ENCODE measurements at regions not wholly inside any gene's neighbourhood (a gene's known extent, or its start where the extent isn't known, plus 50 kb on each side); places are given as distances from the start of the nearest gene placed in this dataset.
"Not testable (repeated sequence)": the region's sequence is repeated elsewhere in the genome, so short reads cannot be mapped to it uniquely, and the experiment has no call there.

GRCh38 chr3:150149651-150150051 is 179.0 kb upstream of the PFN2 start:
- no peak for DNase-seq

GRCh38 chr3:150148227-150148626 is 177.5 kb upstream of the PFN2 start:
- no peak for DNase-seq

- no peak for DNase-seq
These were observed 177.1 kb upstream of the PFN2 start for GRCh38 chr3:150147776-150148175.

- DNase-seq = no peak
These were observed 176.5 kb upstream of the PFN2 start for GRCh38 chr3:150146991-150147761.

GRCh38 chr3:150145659-150146058 is 175.0 kb upstream of the PFN2 start:
- no peak for DNase-seq

GRCh38 chr3:150144191-150144708 is 173.6 kb upstream of the PFN2 start:
- no peak for DNase-seq

GRCh38 chr3:150142936-150143335 is 172.2 kb upstream of the PFN2 start:
- DNase-seq = no peak

- DNase-seq = no peak
These were observed 171.2 kb upstream of the PFN2 start for GRCh38 chr3:150141790-150142326.

GRCh38 chr3:150140614-150141321 is 170.1 kb upstream of the PFN2 start:
- DNase-seq = no peak

- DNase-seq = no peak
These were observed 168.1 kb upstream of the PFN2 start for GRCh38 chr3:150138824-150139223.

GRCh38 chr3:150136242-150136641 is 165.5 kb upstream of the PFN2 start:
- DNase-seq = no peak

GRCh38 chr3:150135287-150135721 is 164.6 kb upstream of the PFN2 start:
- DNase-seq = no peak

GRCh38 chr3:150133293-150133692 is 162.6 kb upstream of the PFN2 start:
- DNase-seq = no peak

GRCh38 chr3:150132101-150132749 is 161.5 kb upstream of the PFN2 start:
- no peak for DNase-seq

GRCh38 chr3:150131663-150132062 is 161.0 kb upstream of the PFN2 start:
- DNase-seq = no peak

- DNase-seq = no peak
These were observed 159.9 kb upstream of the PFN2 start for GRCh38 chr3:150130404-150131100.

- DNase-seq = no peak
These were observed 158.5 kb upstream of the PFN2 start for GRCh38 chr3:150129166-150129565.

- no peak for DNase-seq
These were observed 157.4 kb upstream of the PFN2 start for GRCh38 chr3:150128126-150128525.

- DNase-seq = no peak
These were observed 156.4 kb upstream of the PFN2 start for GRCh38 chr3:150127011-150127490.

- DNase-seq = no peak
These were observed 153.4 kb upstream of the PFN2 start for GRCh38 chr3:150124142-150124541.

- DNase-seq = not testable (repeated sequence)
These were observed 152.6 kb upstream of the PFN2 start for GRCh38 chr3:150123249-150123648.

- no peak for DNase-seq
These were observed 147.5 kb upstream of the PFN2 start for GRCh38 chr3:150118219-150118618.

GRCh38 chr3:150117076-150117475 is 146.4 kb upstream of the PFN2 start:
- no peak for DNase-seq

Measured in activated CD8-positive, alpha-beta memory T cell treated with anti-CD3 and anti-CD28 coated beads, Interleukin-2, amount 50 U/mL, for 48 hours (primary cell).